CD4-positive, alpha-beta T cell treated with Interleukin-6 for 4 hours (primary cell): ENCODE measurements at regions not wholly inside any gene's neighbourhood (a gene's known extent, or its start where the extent isn't known, plus 50 kb on each side); places are given as distances from the start of the nearest gene placed in this dataset.

Experiments used
- DNase-seq: peaks from one replicate; pipeline ENCODE4 v3.0.0-alpha.2; 2020; ENCODE audit warnings: mixed read lengths

DNA sequence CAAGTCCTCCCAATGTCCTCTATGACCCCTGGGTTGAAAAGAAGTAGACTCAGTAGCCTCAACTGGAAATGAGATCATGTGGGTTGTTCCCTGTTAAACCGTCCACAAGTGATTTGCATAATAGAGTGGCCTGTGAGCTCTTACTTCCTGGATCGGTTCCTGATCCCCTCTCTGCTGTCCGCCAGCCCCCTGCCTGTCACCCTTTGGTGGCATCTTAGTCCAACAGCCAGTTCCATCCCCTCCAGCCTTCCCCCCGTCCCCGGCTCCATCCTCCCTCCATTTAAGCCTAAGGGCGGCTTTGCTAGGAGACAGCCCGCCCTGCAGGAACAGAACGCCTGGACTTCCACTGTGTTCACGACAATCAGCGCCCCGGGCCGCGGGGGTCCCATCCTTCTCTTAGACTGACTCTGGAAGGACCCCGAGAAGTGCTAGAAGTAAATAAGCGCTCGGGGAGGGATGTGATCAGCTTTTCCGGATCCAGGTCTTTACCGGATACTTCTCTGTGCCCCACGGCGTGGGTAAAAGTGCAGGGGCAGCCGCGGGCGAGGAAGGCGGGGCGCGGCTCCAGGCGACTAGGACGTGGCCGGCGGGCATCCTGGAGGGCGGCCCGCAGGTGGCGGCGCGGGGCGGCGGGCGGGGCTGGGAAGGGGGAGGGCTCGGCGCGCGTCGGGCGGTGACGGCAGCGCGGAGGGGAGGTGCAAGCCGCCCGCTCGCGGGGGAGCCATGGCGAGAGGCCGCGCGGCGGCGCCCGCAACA lies 51.2 kb upstream of the ULK4 start:
- DNase-seq = peak; percentile 83

GRCh38 chr3:42012383-42012934 lies 50.6 kb upstream of the ULK4 start:
- no peak for DNase-seq
